Activated CD4-positive, alpha-beta T cell treated with anti-CD3 and anti-CD28 coated beads, Interleukin-2, Interleukin-4, amounts not matched to agents 100 ng/mL and 50 ng/mL, durations not matched to agents 16 hours and 8 hours (primary cell): ENCODE measurements at regions not wholly inside any gene's neighbourhood (a gene's known extent, or its start where the extent isn't known, plus 50 kb on each side); places are given as distances from the start of the nearest gene placed in this dataset.

Source experiments
- DNase-seq: peaks from one replicate; pipeline ENCODE4 v3.0.0-alpha.2; 2020; ENCODE audit warnings: low spot score

GRCh38 chr10:85145966-85146365 lies 817.6 kb downstream of the CCSER2 start:
- no peak for DNase-seq

DNA sequence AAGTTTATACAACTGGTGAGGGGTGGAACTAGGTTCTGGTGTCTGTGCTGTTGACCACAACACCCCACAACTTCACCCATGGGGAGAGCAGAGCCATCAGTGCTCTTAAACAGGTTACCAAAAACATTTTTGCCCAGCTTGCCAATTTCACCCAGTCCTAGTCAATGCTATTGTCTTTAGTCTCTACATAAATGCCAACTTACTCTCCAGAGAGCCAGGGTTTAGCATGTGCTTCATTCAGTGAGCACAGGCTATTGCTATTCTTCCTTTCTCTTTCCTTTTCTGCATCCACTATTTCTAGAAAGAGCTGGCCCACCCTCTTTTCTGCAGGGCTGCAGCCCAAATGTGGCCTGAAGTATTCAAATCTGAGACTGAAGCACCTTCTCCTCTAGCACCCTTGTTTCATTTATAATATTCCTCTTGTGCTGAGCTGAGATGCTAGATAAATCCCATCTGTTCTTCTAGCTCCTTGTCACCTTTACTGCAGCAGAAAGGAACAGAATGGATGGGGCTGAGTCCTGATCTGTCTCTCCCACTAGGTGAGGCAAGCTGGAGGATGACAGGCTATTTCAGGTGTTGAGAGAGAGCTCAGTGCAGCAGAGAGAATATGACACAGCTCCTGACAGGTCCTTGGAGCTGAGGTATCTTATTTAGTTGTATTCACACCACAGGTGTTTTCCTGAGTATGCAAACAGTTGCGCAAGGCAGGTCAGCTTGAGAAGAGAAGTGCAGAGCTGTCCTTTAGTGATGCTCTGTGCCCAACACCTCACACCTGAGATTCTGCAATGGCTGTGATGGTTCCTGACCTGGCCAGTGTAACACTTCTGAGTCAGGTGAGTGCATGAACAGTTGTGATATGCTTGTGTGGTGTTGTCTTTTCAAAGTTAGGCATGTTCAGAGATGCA lies 819.2 kb downstream of the CCSER2 start:
- no peak for DNase-seq

DNA sequence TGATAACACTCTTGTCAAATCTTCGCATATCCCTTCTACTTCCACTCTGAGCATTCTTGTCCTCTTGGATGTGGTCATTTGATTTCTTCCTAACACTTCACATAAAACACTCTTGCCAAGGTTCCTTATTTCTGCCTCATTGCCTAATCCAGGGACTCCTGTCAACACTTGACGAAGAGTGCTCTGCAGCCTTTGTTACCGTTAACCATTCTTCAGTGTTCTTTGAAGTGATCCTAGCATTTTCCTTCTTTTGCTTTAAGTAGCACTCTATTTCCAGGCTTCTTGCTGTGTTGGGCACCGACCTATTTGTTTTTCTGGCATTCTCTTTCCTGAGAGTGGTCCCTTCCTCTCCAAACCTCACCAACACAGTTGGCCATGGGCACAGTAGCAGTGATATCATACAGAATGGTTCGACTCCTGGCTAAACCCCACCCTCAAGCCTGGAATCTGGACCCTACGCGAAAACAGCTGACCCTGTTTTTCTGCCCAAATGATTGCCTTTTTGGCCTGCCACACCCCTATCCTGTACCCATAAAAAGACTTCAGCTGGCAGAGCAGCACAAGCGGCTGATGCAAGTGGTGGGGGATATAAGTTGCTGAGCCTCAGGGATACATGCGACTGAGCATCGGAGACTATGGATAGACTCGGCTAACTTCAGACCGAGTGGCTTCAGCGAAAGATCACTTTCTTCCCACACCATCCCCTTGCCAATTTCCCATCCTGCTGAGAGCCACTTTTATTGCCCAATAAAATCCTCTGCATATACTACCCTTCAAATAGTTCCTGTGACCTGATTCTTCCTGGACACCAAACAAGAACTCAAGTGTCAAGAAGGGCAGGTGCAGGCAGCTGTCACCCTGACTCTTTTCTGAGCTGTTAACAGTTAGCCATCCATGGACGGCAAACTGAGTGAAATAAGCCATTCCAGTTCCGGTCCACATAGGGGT lies 820.6 kb downstream of the CCSER2 start:
- DNase-seq: no peak

- DNase-seq: no peak
Measured at GRCh38 chr10:85149766-85150165, 821.4 kb downstream of the CCSER2 start.

DNA sequence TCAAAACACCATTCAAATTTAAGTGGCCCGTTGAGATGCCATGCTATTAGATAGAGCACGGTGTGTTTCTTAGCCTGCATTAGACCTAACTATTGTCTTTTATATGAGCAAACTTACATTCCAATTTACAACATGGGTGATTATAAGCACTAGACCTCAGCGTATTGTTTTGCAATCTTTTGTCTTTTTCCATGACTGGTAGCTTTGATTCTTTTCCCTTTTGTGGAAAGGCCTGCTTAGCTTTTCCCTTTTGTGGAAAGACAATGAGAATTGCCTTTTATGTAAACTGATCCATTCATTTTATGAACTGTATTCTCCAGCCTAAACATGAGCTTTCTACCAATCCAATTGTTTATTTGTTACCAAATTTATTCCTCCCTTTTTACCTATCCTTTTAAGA lies 823.1 kb downstream of the CCSER2 start:
- DNase-seq: no peak

GRCh38 chr10:85152496-85152895 lies 824.1 kb downstream of the CCSER2 start:
- DNase-seq: no peak

GRCh38 chr10:85152911-85153310 lies 824.5 kb downstream of the CCSER2 start:
- DNase-seq: no peak

DNA sequence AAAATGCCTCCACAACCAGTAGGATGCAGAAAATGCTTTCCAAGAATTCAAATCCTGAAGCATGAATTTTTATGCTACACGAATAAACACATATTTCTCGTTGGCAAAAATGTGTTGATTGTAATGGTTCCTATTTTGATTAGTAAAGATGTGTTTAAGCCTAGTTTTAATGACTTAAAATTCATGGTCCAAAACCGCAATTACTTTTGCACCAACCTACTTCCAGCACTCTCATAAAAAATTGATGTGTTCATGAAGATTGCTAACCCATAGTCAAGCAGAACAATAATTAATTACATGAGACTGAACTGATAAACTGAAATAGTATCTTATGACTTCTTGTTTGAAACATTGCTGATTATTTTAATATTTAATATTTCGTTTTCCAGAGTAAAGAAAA lies 828.8 kb downstream of the CCSER2 start:
- no peak for DNase-seq

- DNase-seq: no peak
Measured at GRCh38 chr10:85168243-85168642, 839.9 kb downstream of the CCSER2 start.

- no peak for DNase-seq
Measured at GRCh38 chr10:85170026-85170425, 841.6 kb downstream of the CCSER2 start.

DNA sequence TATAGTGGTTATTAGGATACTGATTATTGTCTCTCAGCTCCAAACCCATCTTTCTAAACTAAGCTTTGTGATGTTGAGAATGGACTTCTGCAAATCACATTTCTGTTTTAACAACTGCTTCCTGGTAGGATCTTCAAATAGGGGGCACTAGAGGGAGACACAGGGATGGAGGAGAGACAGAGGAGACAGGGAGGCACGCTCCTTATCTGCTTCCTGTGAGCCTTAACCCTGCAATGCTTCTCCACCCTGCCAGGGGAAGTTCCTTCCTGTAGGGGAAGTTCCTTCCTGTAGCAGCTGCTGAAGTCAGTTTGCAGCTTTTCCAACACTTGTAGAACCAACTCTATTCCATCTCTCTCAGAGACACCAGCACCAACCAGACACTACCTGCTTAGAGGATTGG lies 847.2 kb downstream of the CCSER2 start:
- DNase-seq: no peak

GRCh38 chr10:85177767-85178166 lies 849.4 kb downstream of the CCSER2 start:
- no peak for DNase-seq

DNA sequence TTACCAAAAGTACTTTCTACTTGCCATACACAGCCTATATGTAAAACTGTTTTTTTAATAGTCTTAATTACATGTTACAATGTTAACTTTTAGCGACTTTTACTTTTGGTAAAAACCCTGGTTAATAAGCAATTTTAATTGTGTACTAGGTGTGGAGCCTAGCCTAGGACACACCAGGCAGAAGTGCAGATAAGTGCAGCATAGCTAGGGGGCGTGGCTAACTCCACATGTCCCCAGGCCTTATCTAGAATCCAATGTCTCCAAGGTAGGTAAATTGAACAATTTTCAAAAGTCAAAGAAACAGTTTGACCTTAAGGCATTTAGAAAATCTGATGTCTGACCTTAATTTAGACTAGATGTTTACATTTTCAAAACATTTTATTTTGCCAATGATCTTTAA lies 858.7 kb downstream of the CCSER2 start:
- no peak for DNase-seq

DNA sequence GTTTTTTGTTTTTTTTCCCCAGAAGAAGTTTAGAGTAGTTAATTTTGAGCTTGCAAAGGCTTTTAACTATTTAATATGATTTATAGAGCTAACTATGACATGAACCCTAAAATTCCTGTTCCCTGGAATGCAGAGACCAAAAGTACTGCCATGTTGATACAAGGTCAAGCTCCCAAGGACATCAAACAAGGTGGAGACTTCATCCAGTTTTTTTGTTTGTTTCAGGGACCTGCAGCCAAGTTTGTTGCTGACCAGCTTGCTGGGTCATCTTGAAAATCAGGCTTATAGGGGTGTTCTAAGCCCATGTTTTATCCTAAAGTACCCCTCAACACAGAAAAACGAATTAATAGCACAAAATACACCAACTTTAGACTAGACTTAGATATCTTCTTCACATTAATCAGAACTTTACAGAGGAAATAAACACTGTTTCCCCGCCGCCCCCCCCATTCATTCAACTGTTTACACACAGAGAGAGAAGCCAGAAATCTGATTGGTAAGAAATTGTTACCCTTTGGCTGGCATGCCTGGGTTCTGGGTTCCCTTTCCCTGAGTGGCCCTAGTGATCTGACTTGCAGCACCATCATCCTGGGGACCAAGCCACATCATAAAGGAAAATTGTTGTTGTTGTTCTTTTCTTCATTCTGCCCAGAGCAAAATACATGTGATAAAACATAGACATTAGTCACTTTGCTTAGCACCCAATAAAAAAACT lies 860.5 kb downstream of the CCSER2 start:
- no peak for DNase-seq

DNA sequence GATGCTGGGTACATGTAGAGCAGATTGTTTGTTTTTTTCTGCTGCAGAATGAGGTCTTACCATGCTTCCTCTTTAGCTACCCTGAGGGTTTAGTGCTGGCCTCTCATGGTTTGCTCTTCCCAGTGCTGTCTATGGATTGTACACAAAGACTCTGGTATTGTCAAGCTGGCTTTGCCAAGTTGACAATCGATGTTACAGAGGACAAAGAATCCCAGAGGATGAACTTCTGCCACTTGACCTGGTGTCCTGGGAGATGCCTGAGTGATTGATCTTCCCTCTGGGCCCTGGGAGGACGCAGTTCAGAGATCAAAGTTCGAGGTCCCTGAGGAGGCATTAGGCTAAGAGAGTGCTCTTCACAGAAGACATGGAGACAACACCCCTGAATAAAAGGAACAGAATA lies 865.4 kb downstream of the CCSER2 start:
- no peak for DNase-seq

DNA sequence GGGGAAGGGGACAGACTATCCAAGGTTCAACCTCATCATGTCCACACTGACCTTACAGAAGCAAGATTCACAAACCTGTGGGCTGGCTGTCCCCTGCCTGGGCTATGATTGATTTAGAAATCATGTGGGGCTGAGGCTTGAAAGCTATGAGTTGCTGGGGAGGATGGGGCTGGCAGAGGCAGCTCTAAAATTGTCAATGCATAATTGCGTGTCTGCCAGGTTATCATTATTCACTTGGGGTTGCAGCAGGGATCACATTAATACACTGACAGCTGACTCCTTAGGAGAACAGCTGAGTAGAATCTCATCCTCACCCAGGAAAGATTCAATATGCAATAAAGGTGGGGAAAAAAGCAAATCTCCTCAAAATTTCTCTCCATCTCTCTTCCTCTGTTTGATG lies 866.3 kb downstream of the CCSER2 start:
- no peak for DNase-seq

DNA sequence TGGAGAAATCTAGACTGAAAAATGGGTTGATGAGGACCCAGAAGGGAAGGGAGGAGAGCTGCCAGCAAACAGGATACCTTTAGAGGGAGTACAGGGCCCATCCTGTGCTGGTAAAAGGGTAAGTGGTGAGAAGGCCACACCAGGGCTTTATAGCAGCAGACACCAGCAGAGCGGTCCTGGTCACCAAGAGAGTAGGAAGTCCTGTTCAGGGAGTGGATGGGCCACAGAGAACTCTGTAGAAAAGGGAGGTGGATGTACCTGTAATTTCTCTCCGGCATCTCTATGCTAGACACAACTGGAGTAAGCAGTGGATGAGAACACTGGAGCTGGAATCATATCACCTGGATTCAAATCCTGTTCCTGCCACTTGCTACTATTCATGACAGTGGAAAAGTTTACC lies 867.2 kb downstream of the CCSER2 start:
- no peak for DNase-seq

- DNase-seq: no peak
Measured at GRCh38 chr10:85204814-85205213, 876.4 kb downstream of the CCSER2 start.

GRCh38 chr10:85212526-85212925 lies 884.1 kb downstream of the CCSER2 start:
- no peak for DNase-seq

- no peak for DNase-seq
Measured at GRCh38 chr10:85213493-85213892, 885.1 kb downstream of the CCSER2 start.

DNA sequence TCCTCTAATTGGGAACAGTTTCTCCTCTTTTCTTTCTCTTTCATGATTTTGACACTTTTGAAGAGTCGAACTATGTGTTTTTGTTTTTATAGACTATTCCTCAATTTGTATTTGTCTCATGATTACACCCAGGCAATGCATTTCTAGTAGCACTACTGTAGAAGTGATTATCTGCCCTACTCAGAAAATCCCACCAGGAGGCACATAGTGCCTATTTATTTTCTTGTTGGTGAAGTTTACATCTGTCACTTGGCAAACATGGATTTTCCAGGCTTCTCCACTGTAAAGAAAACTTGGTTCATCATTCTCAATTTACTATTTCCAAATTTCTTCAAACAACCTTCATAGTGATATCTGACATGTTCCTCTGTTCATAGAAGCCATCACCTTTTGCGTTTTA lies 893.9 kb downstream of the CCSER2 start:
- no peak for DNase-seq

DNA sequence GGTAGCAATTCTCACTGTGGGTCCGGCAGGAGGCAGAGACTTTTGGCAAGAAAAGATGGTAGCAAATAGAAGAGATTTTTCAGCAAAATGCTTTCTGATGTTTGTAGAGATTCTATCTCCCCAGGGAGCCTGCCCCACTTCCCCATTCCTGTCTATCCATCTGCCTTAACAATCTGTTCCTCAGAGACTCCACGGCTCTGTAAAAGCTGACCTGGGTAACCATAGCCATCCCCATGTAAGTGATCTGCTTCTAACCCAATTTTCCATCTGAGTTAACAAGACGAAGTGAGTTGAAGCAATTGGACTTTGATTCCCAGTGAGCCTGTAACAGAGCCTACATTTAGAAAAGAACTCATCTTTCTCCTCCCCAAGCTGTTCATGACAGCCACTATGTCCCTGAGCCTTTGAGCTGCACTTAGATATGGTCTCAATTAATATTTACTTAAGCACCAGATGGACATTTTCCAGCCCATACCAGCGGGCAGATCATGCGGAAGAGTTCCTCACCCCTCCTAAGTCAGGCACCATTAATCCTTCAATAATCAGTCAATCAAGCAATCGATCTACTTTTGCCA lies 896.1 kb downstream of the CCSER2 start:
- no peak for DNase-seq
